ENCODE measurements at regions not wholly inside any gene's neighbourhood (a gene's known extent, or its start where the extent isn't known, plus 50 kb on each side); places are given as distances from the start of the nearest gene placed in this dataset.

DNA sequence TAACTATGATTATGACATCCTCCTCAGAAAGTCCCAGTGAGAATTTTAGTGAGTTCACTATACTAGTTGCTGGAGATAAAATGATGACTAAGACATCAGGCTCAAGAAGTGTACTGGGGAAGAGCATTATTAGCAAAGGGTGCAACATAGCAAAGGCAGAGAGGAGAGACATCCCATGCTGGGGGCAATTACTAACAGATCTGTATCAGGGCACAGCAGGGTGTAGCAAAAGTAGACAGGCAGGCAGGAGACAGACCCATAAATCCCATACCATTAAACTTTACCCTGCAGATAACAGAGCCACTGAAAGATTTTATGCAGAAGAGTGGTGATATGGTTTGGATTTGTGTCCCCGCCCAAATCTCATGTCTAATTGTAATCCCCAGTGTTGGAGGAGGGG, 161.7 kb downstream of the SP3 start:
- TF ChIP-seq ZFP3 (CRISPR knock-in tag; IDR thresholded peaks at IDR 0.05) (no peak), TOX (CRISPR knock-in tag; IDR thresholded peaks at IDR 0.05; ENCODE audit: borderline replicate concordance) (no peak), TCF4 (CRISPR knock-in tag; IDR thresholded peaks at IDR 0.05; ENCODE audit: borderline replicate concordance) (no peak)
- TF ChIP-seq, protein P1, sequence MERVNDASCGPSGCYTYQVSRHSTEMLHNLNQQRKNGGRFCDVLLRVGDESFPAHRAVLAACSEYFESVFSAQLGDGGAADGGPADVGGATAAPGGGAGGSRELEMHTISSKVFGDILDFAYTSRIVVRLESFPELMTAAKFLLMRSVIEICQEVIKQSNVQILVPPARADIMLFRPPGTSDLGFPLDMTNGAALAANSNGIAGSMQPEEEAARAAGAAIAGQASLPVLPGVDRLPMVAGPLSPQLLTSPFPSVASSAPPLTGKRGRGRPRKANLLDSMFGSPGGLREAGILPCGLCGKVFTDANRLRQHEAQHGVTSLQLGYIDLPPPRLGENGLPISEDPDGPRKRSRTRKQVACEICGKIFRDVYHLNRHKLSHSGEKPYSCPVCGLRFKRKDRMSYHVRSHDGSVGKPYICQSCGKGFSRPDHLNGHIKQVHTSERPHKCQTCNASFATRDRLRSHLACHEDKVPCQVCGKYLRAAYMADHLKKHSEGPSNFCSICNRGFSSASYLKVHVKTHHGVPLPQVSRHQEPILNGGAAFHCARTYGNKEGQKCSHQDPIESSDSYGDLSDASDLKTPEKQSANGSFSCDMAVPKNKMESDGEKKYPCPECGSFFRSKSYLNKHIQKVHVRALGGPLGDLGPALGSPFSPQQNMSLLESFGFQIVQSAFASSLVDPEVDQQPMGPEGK (CRISPR knock-in tag; IDR thresholded peaks at IDR 0.05; ENCODE audit: borderline replicate concordance) = no peak
- TF ChIP-seq, protein P2, sequence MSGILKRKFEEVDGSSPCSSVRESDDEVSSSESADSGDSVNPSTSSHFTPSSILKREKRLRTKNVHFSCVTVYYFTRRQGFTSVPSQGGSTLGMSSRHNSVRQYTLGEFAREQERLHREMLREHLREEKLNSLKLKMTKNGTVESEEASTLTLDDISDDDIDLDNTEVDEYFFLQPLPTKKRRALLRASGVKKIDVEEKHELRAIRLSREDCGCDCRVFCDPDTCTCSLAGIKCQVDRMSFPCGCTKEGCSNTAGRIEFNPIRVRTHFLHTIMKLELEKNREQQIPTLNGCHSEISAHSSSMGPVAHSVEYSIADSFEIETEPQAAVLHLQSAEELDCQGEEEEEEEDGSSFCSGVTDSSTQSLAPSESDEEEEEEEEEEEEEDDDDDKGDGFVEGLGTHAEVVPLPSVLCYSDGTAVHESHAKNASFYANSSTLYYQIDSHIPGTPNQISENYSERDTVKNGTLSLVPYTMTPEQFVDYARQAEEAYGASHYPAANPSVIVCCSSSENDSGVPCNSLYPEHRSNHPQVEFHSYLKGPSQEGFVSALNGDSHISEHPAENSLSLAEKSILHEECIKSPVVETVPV (CRISPR knock-in tag; IDR thresholded peaks at IDR 0.05) = no peak

Measured in SK-N-SH treated with all-trans-retinoic acid at 6 μM for 48 hours (cell line).